H1 (cell line): ENCODE measurements at regions not wholly inside any gene's neighbourhood (a gene's known extent, or its start where the extent isn't known, plus 50 kb on each side); places are given as distances from the start of the nearest gene placed in this dataset.

Source experiments
- CEBPB ChIP-seq: IDR thresholded peaks from 2 replicates; pipeline ENCODE4 v1.6.1; 2012; ENCODE audit warnings: low read depth, low read length
- CREB1 ChIP-seq: IDR thresholded peaks from 2 replicates; pipeline ENCODE4 v1.6.1; 2012; ENCODE audit warnings: inconsistent platforms
- EZH2 ChIP-seq: fragments of 200-600 bp; sonication (generic); IDR thresholded peaks from 2 replicates; pipeline ENCODE4 v1.7.1; 2012; ENCODE audit warnings: low read depth, mild to moderate bottlenecking, moderate library complexity, low read length, inconsistent platforms; ENCODE audit not compliant: severe bottlenecking
- GABPA ChIP-seq: IDR thresholded peaks from 2 replicates; pipeline ENCODE4 v1.6.1; 2011; ENCODE audit warnings: mild to moderate bottlenecking, low read length, moderate library complexity, borderline replicate concordance; ENCODE audit not compliant: insufficient read depth
- GTF2F1 ChIP-seq: IDR thresholded peaks from 2 replicates; pipeline ENCODE4 v1.6.1; 2012; ENCODE audit warnings: low read depth, low read length, improper control_type of control experiment, borderline replicate concordance
- HDAC2 ChIP-seq, 2 experiments: fragments of 300-600 bp in 1 of 2; sonication (generic) in 1 of 2; IDR thresholded peaks; 2 replicates each; pipeline ENCODE4 v1.6.1; 2011 to 2012; ENCODE audit warnings: low read depth in 2 of 2, low read length in 2 of 2, mild to moderate bottlenecking in 2 of 2, moderate library complexity in 2 of 2, borderline replicate concordance in 1 of 2, inconsistent platforms in 1 of 2
- KDM4A ChIP-seq: IDR thresholded peaks from one replicate; pipeline ENCODE4 v1.7.1; 2012; ENCODE audit warnings: low read depth, mild to moderate bottlenecking, moderate library complexity, low read length, inconsistent platforms; ENCODE audit not compliant: severe bottlenecking
- NRF1 ChIP-seq: IDR thresholded peaks from 2 replicates; pipeline ENCODE4 v1.6.1; 2011; ENCODE audit warnings: mild to moderate bottlenecking, low read depth, low read length, improper control_type of control experiment
- POLR2A ChIP-seq, 2 experiments: IDR thresholded peaks; 1 replicate in 1 of 2; 2 replicates in 1 of 2; pipeline ENCODE4 v1.6.1; 2011; ENCODE audit warnings: low read depth in 2 of 2, low read length in 2 of 2, mild to moderate bottlenecking in 2 of 2; ENCODE audit errors: control extremely low read depth in 1 of 2
- POLR2AphosphoS5 ChIP-seq: IDR thresholded peaks from 2 replicates; pipeline ENCODE4 v1.6.1; 2011; ENCODE audit warnings: low read depth, low read length
- RXRA ChIP-seq: IDR thresholded peaks from 2 replicates; pipeline ENCODE4 v1.6.1; 2011; ENCODE audit warnings: low read depth, mild to moderate bottlenecking, low read length, moderate library complexity; ENCODE audit not compliant: insufficient read depth
- TAF1 ChIP-seq: IDR thresholded peaks from 2 replicates; pipeline ENCODE4 v1.6.1; 2011; ENCODE audit warnings: mild to moderate bottlenecking, low read depth, low read length
- TF ChIP-seq, protein P1 (sequence below): IDR thresholded peaks from 2 replicates; pipeline ENCODE4 v1.6.1; 2012; ENCODE audit warnings: inconsistent platforms
- TF ChIP-seq, protein P2 (sequence below), 3 experiments: IDR thresholded peaks; 1 replicate in 2 of 3; 2 replicates in 1 of 3; pipeline versions ENCODE4 v1.5.1 to v1.6.1; 2011; ENCODE audit warnings: low read length in 3 of 3, mild to moderate bottlenecking in 3 of 3, inconsistent platforms in 2 of 3, low read depth in 1 of 3, moderate library complexity in 1 of 3; ENCODE audit not compliant: insufficient read depth in 1 of 3; ENCODE audit errors: control extremely low read depth in 1 of 3

DNA sequence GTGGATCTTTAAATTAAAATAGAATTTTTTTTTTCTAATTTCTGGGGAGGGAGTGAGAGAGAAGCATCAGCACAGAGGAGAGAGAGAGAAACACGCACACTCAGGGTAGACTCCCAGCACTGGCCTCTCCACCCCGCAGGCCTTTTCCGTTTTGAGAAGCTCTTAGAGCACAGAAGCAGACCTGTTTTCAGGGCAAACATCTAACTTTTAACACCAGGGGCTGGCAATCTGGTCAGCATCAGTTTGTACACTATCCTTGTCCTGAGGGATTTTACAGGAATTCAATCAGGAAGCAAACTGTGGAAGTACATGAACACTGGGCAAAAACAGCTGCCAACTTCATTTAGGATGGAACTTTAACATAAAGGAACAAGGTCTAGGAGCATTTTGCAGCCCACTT is 117.9 kb upstream of the ESRRG start:
- TF ChIP-seq GTF2F1 (no peak), NRF1 (no peak), EZH2 (no peak), CEBPB (no peak), POLR2A (IDR thresholded peaks at IDR 0.05; ENCODE audit: control extremely low read depth in 1 of 2, low read depth in 2 of 2, low read length in 2 of 2) (no peak), GABPA (no peak), RXRA (no peak), CREB1 (no peak), HDAC2 (IDR thresholded peaks at IDR 0.05; ENCODE audit: borderline replicate concordance in 1 of 2, low read depth in 2 of 2, low read length in 2 of 2) (no peak), KDM4A (no peak), POLR2AphosphoS5 (no peak), TAF1 (no peak)
- TF ChIP-seq, protein P1, sequence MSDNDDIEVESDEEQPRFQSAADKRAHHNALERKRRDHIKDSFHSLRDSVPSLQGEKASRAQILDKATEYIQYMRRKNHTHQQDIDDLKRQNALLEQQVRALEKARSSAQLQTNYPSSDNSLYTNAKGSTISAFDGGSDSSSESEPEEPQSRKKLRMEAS, result no peak
- TF ChIP-seq, protein P2, sequence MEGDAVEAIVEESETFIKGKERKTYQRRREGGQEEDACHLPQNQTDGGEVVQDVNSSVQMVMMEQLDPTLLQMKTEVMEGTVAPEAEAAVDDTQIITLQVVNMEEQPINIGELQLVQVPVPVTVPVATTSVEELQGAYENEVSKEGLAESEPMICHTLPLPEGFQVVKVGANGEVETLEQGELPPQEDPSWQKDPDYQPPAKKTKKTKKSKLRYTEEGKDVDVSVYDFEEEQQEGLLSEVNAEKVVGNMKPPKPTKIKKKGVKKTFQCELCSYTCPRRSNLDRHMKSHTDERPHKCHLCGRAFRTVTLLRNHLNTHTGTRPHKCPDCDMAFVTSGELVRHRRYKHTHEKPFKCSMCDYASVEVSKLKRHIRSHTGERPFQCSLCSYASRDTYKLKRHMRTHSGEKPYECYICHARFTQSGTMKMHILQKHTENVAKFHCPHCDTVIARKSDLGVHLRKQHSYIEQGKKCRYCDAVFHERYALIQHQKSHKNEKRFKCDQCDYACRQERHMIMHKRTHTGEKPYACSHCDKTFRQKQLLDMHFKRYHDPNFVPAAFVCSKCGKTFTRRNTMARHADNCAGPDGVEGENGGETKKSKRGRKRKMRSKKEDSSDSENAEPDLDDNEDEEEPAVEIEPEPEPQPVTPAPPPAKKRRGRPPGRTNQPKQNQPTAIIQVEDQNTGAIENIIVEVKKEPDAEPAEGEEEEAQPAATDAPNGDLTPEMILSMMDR (IDR thresholded peaks at IDR 0.05; ENCODE audit: control extremely low read depth in 1 of 3, insufficient read depth in 1 of 3, low read depth in 1 of 3, low read length in 3 of 3), result no peak
